ENCODE measurements at regions not wholly inside any gene's neighbourhood (a gene's known extent, or its start where the extent isn't known, plus 50 kb on each side); places are given as distances from the start of the nearest gene placed in this dataset.

DNA sequence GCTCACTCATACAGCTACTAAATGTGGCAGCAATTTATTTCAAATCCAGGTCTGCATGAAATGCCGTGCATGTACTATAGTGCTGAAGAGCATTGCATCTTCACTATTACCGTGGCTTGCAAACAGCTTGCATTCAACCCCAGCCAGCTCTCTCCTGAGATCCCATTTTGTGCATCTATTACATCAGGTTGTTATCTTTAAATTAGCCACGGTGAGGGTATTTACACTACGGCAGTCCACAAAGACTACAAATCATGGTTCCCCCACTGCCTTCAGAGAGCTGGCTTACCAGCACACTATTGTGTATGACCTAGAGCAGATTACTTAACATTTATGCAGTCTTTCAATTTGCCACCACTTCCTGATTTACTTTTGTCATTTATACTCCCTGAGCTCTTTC lies 621.3 kb upstream of the LRATD1 start:
- H3K4ac ChIP-seq (replicated peaks; ENCODE audit: insufficient read length, low read depth, low read length): no peak overlapping the region
- no peak overlapping the region for H4K5ac ChIP-seq (ENCODE audit: insufficient read length, low read depth, low read length)
- 0 out of 4 replicates have a peak, but pooled peaks cover 0 to 2% of the 10 kb centered on the region in 2 experiments for H3K9me3 ChIP-seq (ENCODE audit: insufficient read depth in 2 of 2, low read depth in 1 of 2, low read length in 1 of 2)
- ChIA-PET CTCF (ENCODE audit: partially characterized antibody) (interaction anchor here (1.2 kb wide), 1 partner anchor 317 kb away, joined by 3 read pairs; no protein-coding TSS in a partner anchor), POLR2A (ENCODE audit: partially characterized antibody) (no interaction called here)
- H2BK5ac ChIP-seq (ENCODE audit: low read depth, low read length): no peak overlapping the region
- WGBS, 2 experiments (ENCODE audit: extremely low coverage in 1 of 2, insufficient coverage in 1 of 2, insufficient read length in 1 of 2, insufficient replicate concordance in 2 of 2, low coverage in 1 of 2, low lambda C conversion rate in 2 of 2, missing lambda C conversion rate in 1 of 2): 95% methylated on average over 4 of the region's 4 CpGs; no CpG with 5 or more reads in 1 of the 2 experiments
- no peak overlapping the region for H3K4me2 ChIP-seq (ENCODE audit: insufficient read depth in 1 of 2, low read depth in 2 of 2, low read length in 2 of 2)
- H4K91ac ChIP-seq (replicated peaks; ENCODE audit: insufficient read length, low read length): no peak overlapping the region
- no peak overlapping the region for H3K9ac ChIP-seq (replicated peaks in 1 of 4; ENCODE audit: extremely low read depth in 1 of 4, low read depth in 3 of 4, low read length in 3 of 4)
- H2BK12ac ChIP-seq (ENCODE audit: low read depth, low read length): no peak overlapping the region
- H3K23ac ChIP-seq (ENCODE audit: insufficient read length): no peak overlapping the region
- DNase-seq (ENCODE audit: low read depth in 1 of 2, low spot score in 2 of 2) (no peak), FAIRE-seq (no peak)
- no peak overlapping the region for H2BK120ac ChIP-seq (replicated peaks; ENCODE audit: low read depth, low read length)
- H2BK20ac ChIP-seq (ENCODE audit: low read length): no peak overlapping the region
- H3K18ac ChIP-seq (ENCODE audit: extremely low read depth, low read length): no peak overlapping the region
- no peaks in the 10 kb centered on the region for H3K36me3 ChIP-seq (ENCODE audit: control insufficient read depth in 2 of 4, insufficient read depth in 4 of 4, low read length in 3 of 4)
- H3K56ac ChIP-seq (replicated peaks; ENCODE audit: insufficient read length, low read depth, low read length): no peak overlapping the region
- no peaks in the 10 kb centered on the region for H4K20me1 ChIP-seq (replicated peaks in 1 of 2; ENCODE audit: control insufficient read depth in 1 of 2, insufficient read depth in 2 of 2, low read length in 2 of 2)
- no peak overlapping the region; the same call in 1 of the 2 replicates for H2AFZ ChIP-seq (ENCODE audit: low read length)
- no peaks in the 10 kb centered on the region for H3K23me2 ChIP-seq (ENCODE audit: low read depth, low read length)
- no peak overlapping the region for H3K14ac ChIP-seq (ENCODE audit: insufficient read length)
- H3K79me1 ChIP-seq (ENCODE audit: low read depth, low read length): no peaks in the 10 kb centered on the region
- H2AK5ac ChIP-seq (ENCODE audit: low read depth, low read length): no peak overlapping the region
- H3K4me1 ChIP-seq (replicated peaks in 1 of 4; ENCODE audit: control insufficient read depth in 3 of 4, insufficient read depth in 4 of 4, low read length in 3 of 4): no peaks in the 10 kb centered on the region
- no peak overlapping the region for H2BK15ac ChIP-seq (ENCODE audit: low read length)
- no peaks in the 10 kb centered on the region for H3K79me2 ChIP-seq (ENCODE audit: control insufficient read depth in 1 of 2, insufficient read depth in 2 of 2, low read length in 2 of 2)
- no peak overlapping the region for H3K27ac ChIP-seq (ENCODE audit: low read depth, low read length)
- H3K27me3 ChIP-seq (replicated peaks in 1 of 4; ENCODE audit: control insufficient read depth in 3 of 4, extremely low read depth in 1 of 4, insufficient read depth in 3 of 4, low read length in 3 of 4): no peaks in the 10 kb centered on the region
- no peak overlapping the region for H3K4me3 ChIP-seq (ENCODE audit: extremely low read depth in 1 of 4, insufficient read depth in 2 of 4, low read depth in 3 of 4, low read length in 4 of 4)
- H4K8ac ChIP-seq (ENCODE audit: extremely low read depth, insufficient read depth, low read length): no peak overlapping the region
- TF ChIP-seq NANOG (IDR thresholded peaks at IDR 0.05; ENCODE audit: insufficient read depth, low read depth, low read length, poor library complexity, severe bottlenecking): no peak
- TF ChIP-seq ATF3 (IDR thresholded peaks at IDR 0.05; ENCODE audit: insufficient read depth, low read depth, low read length): no peak
- no peak for TF ChIP-seq CBX8 (IDR thresholded peaks at IDR 0.05; ENCODE audit: borderline replicate concordance, low read depth, low read length)
- no peak for TF ChIP-seq EZH2 (IDR thresholded peaks at IDR 0.05; ENCODE audit: low read depth, low read length, severe bottlenecking)
- no peak for TF ChIP-seq CBX5 (IDR thresholded peaks at IDR 0.05; ENCODE audit: low read depth, low read length)
- TF ChIP-seq E2F6 (IDR thresholded peaks at IDR 0.05): no peak
- no peak for TF ChIP-seq RNF2 (IDR thresholded peaks at IDR 0.05; ENCODE audit: borderline replicate concordance, low read depth, low read length, missing control alignments, poor library complexity, severe bottlenecking)
- TF ChIP-seq POLR2A (IDR thresholded peaks at IDR 0.05; ENCODE audit: control extremely low read depth in 1 of 2, low read depth in 2 of 2, low read length in 2 of 2): no peak
- no peak for TF ChIP-seq SUZ12 (IDR thresholded peaks at IDR 0.05; ENCODE audit: low read length)
- no peak for TF ChIP-seq YY1 (IDR thresholded peaks at IDR 0.05; ENCODE audit: low read depth, low read length)
- TF ChIP-seq CREB1 (IDR thresholded peaks at IDR 0.05): no peak
- no peak for TF ChIP-seq EP300 (IDR thresholded peaks at IDR 0.05; ENCODE audit: borderline replicate concordance in 1 of 2, low read depth in 2 of 2, low read length in 2 of 2)
- no peak for TF ChIP-seq GABPA (IDR thresholded peaks at IDR 0.05; ENCODE audit: borderline replicate concordance, insufficient read depth, low read length)

Data from H1 (cell line).